ENCODE measurements at regions not wholly inside any gene's neighbourhood (a gene's known extent, or its start where the extent isn't known, plus 50 kb on each side); places are given as distances from the start of the nearest gene placed in this dataset.

GRCh38 chr3:70386043-70386442 lies 73.6 kb upstream of the MDFIC2 start:
- Histone ChIP-seq H3K27ac (ENCODE audit: insufficient read depth, low read length, poor library complexity, severe bottlenecking) (no peak overlapping the region), H3K9me3 (ENCODE audit: control insufficient read depth in 2 of 2, low read length in 2 of 2) (no peaks in the 10 kb centered on the region), H3K4me1 (ENCODE audit: control insufficient read depth, insufficient read depth, low read length, poor library complexity, severe bottlenecking) (no peaks in the 10 kb centered on the region), H3K4me3 (ENCODE audit: low read depth, low read length) (no peak overlapping the region), H3K36me3 (ENCODE audit: control insufficient read depth, insufficient read depth, low read length) (no peaks in the 10 kb centered on the region), H3K27me3 (ENCODE audit: control insufficient read depth, insufficient read depth, low read length) (no peaks in the 10 kb centered on the region)
- DNase-seq (no peak), ATAC-seq (ENCODE audit: low read depth in 2 of 2) (no peak)
- Mint-ChIP-seq H3K27ac (no peak overlapping the region), H3K9me3 (peaks cover 0 to 4% (median 2%) of the 10 kb centered on the region in 7 donors), H3K4me3 (no peak overlapping the region), H3K36me3 (no peaks in the 10 kb centered on the region), H3K27me3 (peaks cover 5% of the 10 kb centered on the region), H3K4me1 (no peaks in the 10 kb centered on the region)

DNA sequence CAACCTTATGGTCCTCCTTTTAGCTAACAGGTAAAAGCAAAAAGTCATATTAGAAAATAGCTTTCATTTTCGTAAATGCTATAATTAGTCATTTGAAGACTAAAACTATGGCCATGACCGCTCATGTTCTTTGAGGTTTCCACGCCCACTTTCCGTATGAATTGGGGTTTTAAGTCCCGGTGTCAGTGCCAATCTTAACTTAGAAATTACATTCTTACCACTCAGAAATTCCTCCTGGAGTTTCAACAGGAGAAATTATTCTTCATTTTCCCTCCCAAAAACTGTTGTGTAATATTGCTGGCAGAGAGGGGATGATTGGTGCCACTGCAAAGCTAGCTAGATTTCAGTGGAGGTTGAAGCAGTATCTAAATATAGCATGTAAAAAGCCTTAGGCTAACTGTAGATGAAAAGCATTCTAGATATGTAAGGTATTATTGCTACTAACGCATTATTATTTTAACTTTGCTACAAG lies 71.0 kb upstream of the MDFIC2 start:
- no peak for ATAC-seq (ENCODE audit: low read depth in 2 of 2)
- Histone ChIP-seq H3K9me3 (ENCODE audit: control insufficient read depth in 2 of 2, low read length in 2 of 2) (no peaks in the 10 kb centered on the region), H3K4me1 (ENCODE audit: control insufficient read depth, insufficient read depth, low read length, poor library complexity, severe bottlenecking) (no peaks in the 10 kb centered on the region), H3K27me3 (ENCODE audit: control insufficient read depth, insufficient read depth, low read length) (no peaks in the 10 kb centered on the region), H3K4me3 (ENCODE audit: low read depth, low read length) (no peak overlapping the region), H3K36me3 (ENCODE audit: control insufficient read depth, insufficient read depth, low read length) (no peaks in the 10 kb centered on the region), H3K27ac (ENCODE audit: insufficient read depth, low read length, poor library complexity, severe bottlenecking) (no peak overlapping the region)
- H3K27ac Mint-ChIP-seq: no peak overlapping the region
- DNase-seq: no peak
- H3K4me1 Mint-ChIP-seq: no peaks in the 10 kb centered on the region
- peaks cover 0 to 4% (median 0%) of the 10 kb centered on the region in 7 donors for H3K9me3 Mint-ChIP-seq
- no peak overlapping the region for H3K4me3 Mint-ChIP-seq
- H3K36me3 Mint-ChIP-seq: no peaks in the 10 kb centered on the region
- H3K27me3 Mint-ChIP-seq: peaks cover 9% of the 10 kb centered on the region

- Histone ChIP-seq H3K27me3 (ENCODE audit: control insufficient read depth, insufficient read depth, low read length) (no peaks in the 10 kb centered on the region), H3K4me3 (ENCODE audit: low read depth, low read length) (no peak overlapping the region), H3K27ac (ENCODE audit: insufficient read depth, low read length, poor library complexity, severe bottlenecking) (no peak overlapping the region), H3K9me3 (ENCODE audit: control insufficient read depth in 2 of 2, low read length in 2 of 2) (no peaks in the 10 kb centered on the region), H3K4me1 (ENCODE audit: control insufficient read depth, insufficient read depth, low read length, poor library complexity, severe bottlenecking) (no peaks in the 10 kb centered on the region), H3K36me3 (ENCODE audit: control insufficient read depth, insufficient read depth, low read length) (no peaks in the 10 kb centered on the region)
- Mint-ChIP-seq H3K36me3 (no peaks in the 10 kb centered on the region), H3K9me3 (peaks cover 0 to 11% (median 4%) of the 10 kb centered on the region in 7 donors), H3K27ac (no peak overlapping the region), H3K27me3 (peaks cover 8% of the 10 kb centered on the region), H3K4me3 (no peak overlapping the region), H3K4me1 (no peaks in the 10 kb centered on the region)
- DNase-seq (no peak), ATAC-seq (ENCODE audit: low read depth in 2 of 2) (no peak)
Measured at GRCh38 chr3:70374179-70374578, 61.7 kb upstream of the MDFIC2 start.

Data from CD4-positive, CD25-positive, alpha-beta regulatory T cell (primary cell).